Activated gamma-delta T cell (primary cell): ENCODE measurements at regions not wholly inside any gene's neighbourhood (a gene's known extent, or its start where the extent isn't known, plus 50 kb on each side); places are given as distances from the start of the nearest gene placed in this dataset.
"Not testable (repeated sequence)": the region's sequence is repeated elsewhere in the genome, so short reads cannot be mapped to it uniquely, and the experiment has no call there.

Experiments
- DNase-seq: peaks from one replicate; lab custom pipeline; 2025; lab: John Stamatoyannopoulos, UW

DNA sequence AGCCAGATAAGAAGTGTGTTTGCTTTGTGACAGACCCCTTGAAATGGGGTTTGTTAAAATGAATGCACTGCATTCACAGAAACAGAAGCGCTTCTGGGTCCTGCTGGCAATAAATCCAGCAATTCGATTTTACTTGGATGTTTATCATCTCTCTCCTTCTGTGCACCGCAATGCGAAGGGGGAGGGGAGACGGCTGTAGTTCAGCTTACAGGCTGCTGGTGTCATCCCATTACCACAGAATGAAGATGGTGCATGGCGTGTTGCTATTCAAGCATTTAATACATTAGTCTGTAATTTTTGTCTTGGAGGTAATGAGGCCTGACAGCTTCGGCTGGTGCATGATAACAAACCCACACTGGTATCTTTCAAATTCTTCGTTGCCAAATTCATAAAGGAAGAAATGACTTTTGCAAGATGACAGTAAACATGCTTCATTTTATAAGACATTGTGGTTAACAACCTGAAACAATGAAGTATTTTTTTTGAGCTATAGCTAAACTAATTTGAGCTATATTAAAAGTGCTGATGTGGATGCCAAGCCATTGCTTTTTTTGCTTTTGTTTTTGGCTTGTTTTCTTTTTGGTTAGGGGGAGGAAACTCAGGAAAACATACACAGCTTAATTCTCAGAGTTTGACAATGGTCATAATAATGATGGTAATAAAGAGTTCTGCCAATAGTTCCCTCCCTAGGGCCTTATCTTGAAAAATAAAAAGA, 418.3 kb downstream of the OTOL1 start:
- DNase-seq: no peak

DNA sequence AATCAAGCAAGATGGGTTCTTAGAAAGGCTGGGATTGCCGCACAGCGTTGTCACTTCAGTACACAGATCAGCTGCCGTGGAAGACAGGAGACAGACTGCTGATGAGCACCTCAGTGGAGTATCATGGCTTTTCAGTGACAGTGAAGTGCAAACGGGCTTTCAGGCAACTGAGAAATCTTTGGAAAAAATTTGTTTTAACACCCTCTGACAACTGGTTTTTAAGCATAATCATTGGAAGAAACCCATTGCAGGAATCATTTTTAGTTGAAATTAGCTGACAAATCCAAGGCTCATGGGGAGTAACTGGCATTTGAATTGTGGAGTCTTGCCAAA, 418.8 kb downstream of the OTOL1 start:
- no peak for DNase-seq

DNA sequence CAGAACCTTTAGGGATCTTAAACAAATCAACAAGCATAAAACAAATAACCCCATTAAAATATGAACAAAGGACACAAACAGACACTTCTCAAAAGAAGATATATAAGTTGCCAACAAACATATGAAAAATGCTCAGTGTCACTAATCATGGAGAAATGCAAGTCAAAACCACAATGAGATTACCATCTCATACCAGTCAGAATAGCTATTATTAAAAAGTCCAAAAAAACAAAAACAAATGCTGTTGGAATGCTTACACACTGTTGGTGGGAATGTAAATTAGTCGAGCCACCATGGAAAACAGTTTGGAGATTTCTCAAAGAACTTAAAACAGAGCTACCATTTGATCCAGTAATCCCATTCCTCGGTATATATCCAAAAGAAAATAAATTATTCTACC, 423.6 kb downstream of the OTOL1 start:
- no peak for DNase-seq

DNA sequence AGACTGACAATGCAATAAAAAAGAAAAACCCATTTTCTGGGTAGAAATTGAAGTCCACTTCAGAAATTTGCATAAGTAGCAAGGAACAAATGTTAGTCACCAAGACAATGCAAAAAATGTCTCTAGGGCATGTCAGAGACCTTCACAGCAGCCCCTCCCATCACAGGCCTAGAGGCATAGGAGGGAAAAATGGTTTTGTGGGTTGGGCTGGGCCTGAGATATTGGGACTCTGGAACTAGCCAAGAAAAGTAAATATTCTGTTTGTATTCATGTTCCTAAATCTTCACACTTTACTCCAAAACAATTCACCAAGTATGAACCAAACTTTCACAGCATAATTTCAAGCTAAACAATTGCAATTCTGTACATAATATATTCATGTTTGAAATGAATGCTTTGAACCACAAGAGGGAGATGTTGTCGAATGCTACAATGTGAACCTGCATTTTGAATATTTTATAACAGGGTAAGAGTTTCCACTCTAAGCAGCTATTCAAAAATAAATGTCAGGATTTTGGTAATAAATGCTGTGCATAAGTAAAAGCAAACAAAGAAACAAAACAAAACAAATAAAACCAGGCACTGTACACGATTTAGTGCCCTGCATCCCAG, 429.2 kb downstream of the OTOL1 start:
- DNase-seq: no peak

DNA sequence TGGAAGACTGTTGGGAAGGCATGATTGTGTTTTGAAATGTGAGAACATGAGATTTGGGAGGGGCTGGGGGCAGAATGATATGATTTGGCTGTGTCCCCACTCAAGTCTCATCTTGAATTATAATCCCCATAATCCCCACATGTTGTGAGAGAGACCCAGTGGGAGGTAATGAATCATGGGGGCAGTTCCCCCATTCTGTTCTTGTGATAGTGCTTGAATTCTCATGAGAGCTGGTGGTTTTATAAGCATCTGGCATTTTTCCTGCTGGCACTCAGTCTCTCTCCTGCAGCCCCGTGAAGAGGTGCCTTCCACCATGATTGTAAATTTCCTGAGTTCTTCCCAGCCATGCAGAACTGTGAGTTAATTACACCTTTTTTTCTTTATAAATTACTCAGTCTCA, 430.5 kb downstream of the OTOL1 start:
- DNase-seq: no peak

DNA sequence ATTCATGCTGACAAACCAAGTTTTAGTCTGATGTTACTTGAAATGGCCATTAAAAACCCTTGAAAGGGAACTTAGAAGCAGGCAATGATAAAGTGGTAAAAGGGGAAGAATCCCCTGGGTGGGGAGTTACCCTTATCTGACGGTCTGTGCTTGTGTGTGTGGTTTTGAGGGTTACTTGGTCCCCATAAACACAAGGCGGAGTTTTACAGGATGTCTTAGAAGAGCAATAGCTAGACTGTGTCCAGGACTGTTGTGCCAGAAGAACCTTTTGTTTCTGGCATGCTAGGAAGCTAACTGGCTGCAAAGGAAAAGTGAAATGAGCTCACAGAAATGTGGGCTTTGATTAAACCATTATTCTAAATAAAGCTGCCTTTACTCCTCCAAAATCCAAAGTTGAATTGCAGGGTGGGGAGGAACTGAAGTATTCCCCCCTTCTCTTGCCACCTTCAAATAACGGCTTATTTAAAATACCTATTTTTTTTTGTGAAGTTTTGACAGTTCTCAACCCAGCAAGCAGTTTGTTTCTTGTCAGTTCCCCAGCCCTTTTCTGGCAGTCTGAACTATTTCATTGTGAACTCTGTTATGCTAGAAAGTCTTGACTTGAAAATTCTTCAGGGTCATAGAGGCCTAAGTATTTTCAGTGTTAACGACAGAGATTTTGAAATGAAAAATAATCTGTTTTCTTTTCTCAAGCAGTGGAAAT, 443.5 kb downstream of the OTOL1 start:
- no peak for DNase-seq

DNA sequence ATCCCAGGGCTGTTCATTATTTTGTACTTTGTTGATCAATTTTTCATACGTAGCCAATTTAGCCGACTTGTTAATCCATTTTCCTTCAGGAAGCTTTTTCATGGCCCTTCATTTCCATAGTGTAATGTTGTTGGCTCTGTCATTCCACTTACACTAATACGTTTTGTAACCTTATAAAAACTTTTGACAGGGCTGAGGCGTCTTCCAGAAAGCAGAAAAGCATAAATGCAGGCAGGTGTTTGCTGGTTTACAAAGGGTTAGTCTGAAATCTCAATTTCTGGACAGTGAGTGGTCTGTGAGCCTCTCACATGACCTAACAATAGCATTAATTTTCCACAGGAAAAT, 444.0 kb downstream of the OTOL1 start:
- no peak for DNase-seq

DNA sequence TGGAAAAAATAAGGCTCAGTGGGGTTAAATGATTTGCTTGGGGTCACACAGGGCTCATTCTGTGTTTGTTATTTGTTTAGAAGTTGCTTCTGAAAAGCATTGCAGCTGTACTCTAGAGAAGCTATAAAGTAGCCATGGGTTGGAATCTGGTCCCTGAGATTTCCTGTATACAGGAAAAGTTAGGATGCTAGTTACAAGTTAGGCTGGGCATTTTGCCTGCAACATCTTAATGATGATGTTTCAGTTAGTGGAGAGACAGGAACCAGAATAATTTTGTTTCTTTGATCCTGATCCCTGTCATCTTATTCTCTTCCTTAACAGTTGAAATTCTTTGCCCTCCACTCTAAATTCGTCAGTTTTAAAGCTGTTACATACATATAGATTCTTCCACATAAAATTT, 445.3 kb downstream of the OTOL1 start:
- DNase-seq: no peak

DNA sequence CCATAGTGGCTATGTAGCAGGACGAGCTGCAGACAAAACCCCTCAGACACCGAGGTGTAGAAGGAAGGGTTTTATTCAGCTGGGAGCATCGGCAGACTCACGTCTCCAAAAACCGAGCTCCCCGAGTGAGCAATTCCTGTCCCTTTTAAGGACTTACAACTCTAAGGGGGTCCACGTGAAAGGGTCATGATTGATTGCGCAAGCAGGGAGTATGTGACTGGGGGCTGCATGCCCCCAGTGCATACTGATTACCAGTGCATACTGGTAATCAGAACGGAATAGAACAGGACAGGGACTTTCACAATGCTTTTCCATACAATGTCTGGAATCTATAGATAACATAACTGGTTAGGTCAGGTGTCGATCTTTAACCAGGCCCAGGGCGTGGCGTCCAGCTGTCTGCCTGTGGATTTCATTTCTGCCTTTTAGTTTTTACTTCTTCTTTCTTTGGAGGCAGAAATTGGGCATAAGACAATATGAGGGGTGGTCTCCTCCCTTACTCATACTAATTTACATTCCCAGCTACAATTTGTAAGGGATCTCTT, 447.3 kb downstream of the OTOL1 start:
- DNase-seq: not testable (repeated sequence)

DNA sequence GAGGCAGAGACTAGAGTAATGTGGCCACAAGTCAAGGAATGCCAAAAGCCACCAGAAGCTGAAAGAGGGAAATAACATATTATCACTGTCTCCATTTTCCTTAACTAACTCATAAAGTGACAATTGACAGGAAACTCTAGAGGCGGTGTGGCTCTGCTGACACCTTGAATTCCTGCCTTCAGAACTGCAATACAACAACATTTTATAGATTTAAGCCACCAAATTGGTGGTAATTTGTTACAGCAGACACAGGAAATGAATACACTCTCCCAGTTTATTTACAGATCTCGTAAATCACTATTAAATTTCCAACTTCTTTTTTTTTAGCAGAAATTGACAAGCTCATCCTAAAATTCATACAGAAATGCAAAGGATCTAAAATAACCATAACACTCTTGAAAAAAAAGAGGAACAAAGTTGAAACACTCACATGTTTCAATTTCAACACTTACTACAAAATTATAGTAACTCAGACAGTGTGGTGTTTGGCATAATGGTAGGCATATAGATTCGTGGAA, 449.9 kb downstream of the OTOL1 start:
- DNase-seq: no peak

DNA sequence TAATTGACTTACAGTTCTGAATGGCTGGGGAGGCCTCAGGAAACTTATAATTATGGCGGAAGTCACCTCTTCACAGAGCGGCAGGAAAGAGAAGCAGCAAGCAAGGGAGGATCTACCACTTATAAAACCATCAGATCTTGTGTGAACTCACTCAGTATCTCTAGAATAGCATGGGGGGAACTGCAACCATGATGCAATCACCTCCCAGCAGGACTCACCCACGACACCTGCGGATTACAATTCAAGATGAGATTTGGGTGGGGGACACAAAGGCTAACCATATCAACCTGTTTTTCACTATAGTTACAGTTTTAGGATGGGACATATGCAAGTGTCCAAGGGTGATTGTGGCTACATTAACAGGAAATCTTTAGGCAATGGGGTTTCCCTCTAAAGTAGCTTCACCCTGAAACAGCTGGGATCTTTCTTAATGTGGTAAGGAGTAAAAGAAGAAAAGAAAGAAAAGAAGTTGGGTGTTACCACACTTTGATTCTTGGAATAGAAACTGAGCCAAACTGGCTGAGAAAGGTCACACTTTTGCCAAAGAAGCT, 453.8 kb downstream of the OTOL1 start:
- DNase-seq: no peak

DNA sequence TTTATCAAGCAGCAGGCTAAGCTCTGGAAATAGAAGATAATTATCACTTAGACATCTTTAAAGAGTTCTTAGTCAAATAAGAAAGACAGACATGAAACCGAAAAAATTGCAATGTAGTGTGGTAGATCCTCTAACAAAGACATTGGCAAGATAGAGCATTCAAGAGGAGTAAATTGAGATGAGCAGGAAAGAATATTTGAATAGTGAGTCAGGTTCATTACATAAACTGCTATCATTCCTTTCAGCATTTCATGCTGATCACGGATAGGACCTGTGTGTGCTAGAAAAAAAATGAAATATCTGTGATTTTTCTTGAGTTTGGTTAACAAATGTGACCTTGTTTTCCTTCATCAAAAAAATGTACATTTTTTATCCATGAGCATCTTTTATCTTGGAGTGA, 460.9 kb downstream of the OTOL1 start:
- no peak for DNase-seq

DNA sequence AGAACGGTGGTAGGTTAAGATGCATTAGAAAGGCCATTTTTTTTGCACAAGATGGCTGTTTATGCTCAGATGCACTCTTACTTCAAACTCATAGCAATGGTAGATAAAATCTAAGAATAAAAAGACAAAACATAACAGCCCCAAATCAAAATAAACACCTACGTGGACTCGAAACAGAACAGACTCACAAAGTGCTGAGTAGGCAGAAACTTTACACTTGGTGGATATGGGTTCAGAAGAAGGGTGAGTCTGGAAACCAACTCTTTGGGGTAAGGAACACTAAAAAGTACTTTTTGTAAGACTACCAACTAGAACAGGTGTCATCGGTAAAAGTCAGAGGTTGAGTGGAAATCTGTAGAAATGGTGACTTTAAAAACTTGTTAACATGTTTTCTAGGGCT, 468.2 kb downstream of the OTOL1 start:
- DNase-seq: no peak

DNA sequence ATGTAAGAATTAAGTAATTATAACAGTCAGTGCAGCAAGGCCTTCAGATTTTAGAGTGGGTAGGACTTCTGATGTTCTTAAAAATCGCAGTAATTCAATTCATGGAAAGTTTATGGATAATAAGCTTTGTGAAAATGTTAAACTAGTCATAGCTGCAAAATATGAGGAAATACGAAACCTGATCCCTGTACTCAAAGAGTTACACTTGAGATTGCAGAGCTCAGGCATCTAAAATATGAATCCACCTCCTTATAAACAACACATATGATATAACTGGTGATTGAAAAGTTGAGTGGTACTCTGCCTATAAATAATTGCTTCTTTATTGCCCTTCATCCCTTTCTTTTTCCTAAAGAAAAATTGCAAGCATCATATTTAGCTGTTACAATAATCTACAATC, 473.3 kb downstream of the OTOL1 start:
- no peak for DNase-seq

DNA sequence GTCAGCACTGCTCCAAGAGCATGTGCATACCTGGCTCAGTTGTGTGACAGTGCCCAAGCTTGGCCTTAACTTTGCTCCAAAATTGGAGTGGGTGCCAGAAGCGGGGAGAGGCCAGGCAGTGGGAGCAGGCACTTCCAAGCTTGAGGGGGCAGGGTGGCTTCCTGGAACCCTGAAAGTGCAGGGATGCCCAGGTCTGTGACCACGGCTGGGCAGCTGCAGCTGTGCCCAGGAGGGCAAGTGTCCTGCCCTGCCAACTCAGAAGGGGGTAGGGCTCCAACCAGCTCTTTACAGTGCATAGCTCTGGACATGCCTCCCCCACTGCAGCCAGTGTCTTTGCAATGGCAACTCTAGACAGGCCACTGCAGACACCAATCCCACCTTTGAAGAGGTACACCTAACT, 478.6 kb downstream of the OTOL1 start:
- DNase-seq: no peak

DNA sequence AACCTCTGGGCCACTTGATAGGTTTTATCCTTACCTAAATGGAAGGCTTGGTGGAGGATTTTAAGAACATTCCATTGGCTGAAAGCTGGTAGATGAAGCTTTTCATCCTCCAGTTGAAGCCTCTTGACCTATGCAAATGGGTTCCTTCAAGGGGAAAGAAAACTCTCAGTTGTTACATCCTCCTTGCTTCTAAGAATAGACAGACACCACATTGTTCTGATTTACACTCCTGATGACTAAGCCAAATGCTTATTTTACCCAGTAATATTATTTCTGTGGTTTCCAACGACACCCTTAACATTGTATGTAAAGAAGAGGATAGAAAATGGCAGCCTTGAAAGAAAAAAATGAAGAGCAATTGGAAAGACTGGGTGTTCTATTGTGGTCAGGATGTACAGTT, 480.5 kb downstream of the OTOL1 start:
- DNase-seq: no peak

DNA sequence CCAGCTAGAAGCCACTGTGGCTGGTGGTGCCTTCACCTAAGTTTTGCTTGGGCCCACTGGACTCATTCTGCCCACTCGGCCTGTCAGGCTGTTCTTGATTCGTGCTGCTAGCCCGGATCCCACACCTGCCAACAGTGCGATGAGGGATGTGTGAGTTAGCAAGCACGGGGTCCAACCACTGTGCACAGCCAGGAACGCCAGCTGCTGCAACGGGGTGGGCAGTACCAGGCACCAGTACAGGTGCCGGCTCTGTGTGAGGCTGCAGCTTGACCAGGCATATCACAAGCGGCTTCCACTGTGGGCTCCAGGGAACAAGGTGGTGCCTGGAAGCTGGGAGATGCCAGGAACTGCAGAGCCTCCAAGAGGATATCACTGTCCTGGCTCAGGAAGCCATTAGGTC, 481.2 kb downstream of the OTOL1 start:
- DNase-seq: no peak

DNA sequence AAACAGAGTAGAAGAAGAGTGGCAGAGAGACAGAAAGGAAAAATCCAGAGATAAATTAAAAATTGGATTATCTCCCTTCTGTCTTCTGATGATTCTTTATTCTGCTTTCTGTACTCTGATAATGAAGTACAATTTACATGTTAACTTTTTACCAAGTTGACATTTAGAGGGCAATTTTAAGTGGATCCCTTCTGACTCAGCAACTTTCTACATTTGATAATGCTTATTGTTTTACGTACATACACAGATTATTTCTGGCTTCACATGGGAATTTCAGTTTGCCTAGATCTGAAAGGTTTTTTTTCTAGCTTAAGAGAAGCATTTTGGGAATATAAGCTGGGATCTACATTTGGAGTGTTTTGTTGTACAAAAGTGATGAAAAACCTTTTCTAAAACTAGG, 491.3 kb downstream of the OTOL1 start:
- no peak for DNase-seq

DNA sequence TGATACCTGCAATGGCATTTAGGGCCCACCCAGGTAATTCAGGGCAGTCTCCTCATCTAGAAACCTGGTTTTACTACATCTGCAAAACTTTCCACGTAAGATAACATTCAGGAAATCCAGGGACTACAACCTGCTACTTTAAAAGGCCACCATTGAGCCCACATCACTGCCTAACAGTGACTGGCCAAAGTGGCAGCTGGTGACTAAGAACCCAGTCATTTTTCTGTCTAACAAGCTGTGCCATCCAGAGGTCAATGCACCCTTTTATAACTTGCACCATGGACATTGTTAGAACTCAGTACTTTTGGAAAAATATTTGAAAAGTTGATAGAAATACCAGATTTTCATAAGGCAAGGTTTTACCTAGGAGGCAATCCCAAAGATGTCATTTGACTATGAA, 492.4 kb downstream of the OTOL1 start:
- DNase-seq: no peak

DNA sequence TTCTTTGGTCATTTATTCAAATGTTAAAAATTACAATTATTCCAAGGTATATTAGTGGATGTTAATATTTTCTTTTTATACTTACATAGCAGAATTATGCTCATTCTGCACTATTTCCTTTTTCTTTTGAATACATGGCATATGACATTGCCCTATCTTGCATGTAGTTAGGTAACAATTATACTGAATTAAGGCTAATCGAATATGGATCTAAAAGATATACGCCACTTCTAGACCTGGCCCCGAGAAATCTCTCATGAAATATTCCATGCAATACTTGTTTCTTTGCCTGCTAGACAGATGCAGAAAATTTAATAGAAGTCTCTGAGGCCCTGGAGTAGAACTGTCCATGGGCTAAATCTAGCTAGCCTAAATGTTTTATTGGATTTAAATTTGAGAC, 493.4 kb downstream of the OTOL1 start:
- no peak for DNase-seq

DNA sequence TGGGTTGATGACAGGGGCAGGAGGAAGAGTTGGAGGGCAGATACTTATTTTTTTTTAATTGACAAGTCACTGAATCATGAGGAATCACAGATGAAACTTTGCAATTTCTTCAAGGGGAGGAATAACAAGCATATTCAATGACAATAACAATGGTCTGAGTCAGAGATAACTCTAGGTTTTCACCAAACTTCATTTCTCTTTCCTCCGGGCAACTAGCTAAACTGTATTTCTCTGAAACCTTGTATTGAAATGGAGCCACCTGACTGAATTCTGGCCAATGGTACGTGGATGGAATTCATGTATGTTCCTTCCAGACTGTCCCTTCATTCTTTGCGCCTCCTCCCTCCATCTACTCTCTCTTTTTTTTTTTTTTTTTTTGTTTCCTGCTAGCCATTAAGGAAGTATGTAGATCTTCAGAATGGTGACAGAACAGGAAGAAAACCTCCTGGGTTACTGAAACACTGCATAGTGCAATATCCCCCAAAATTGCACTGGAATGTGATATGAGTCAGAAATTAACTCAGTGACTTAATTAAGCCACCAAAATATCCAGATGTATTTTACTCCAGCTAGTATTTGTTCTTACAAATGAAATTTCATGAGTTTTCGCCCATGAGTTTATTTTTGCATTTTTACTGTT, 495.4 kb downstream of the OTOL1 start:
- DNase-seq: no peak

DNA sequence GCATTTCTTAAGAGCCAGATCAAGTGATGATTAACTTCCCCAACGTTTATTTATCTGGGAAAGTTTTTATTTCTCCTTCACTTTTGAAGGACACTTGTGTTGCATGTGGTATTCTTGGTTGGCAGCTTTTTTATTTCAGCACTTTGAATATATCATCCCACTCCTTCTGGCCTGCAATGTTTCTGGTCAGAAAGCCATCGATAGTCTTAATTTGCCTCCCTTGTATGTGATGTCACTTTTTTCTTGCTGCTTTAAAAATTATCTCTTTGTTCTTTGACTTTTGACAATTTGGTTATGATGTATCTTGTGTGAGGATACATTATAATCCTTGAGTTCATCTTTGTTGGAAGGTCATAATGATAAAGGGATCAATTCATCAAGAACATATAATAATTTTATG, 503.2 kb downstream of the OTOL1 start:
- DNase-seq: no peak
